Renal pelvis (tissue), 1 donor: ENCODE measurements at regions not wholly inside any gene's neighbourhood (a gene's known extent, or its start where the extent isn't known, plus 50 kb on each side); places are given as distances from the start of the nearest gene placed in this dataset.
"Not testable (repeated sequence)": the region's sequence is repeated elsewhere in the genome, so short reads cannot be mapped to it uniquely, and the experiment has no call there.

Experiments used
- DNase-seq: peaks from one replicate; pipeline ENCODE4 v3.0.0-alpha.2; 2013

- no peak for DNase-seq
These were observed 197.0 kb upstream of the SLC7A11 start for GRCh38 chr4:138439143-138439581.

- peak; percentile 7 for DNase-seq
These were observed 196.5 kb upstream of the SLC7A11 start for GRCh38 chr4:138438608-138439007.

- DNase-seq = no peak
These were observed 195.2 kb upstream of the SLC7A11 start for GRCh38 chr4:138437263-138437851.

- DNase-seq = not testable (repeated sequence)
These were observed 193.6 kb upstream of the SLC7A11 start for GRCh38 chr4:138435733-138436132.

- DNase-seq = not testable (repeated sequence)
These were observed 192.9 kb upstream of the SLC7A11 start for GRCh38 chr4:138435046-138435445.

GRCh38 chr4:138428611-138429010, 186.5 kb upstream of the SLC7A11 start:
- DNase-seq = no peak

GRCh38 chr4:138426786-138427185, 184.6 kb upstream of the SLC7A11 start:
- DNase-seq = no peak

- no peak for DNase-seq
These were observed 178.3 kb upstream of the SLC7A11 start for GRCh38 chr4:138420471-138420870.

GRCh38 chr4:138414202-138414601, 172.1 kb upstream of the SLC7A11 start:
- no peak for DNase-seq

- DNase-seq = no peak
These were observed 171.1 kb upstream of the SLC7A11 start for GRCh38 chr4:138413273-138413672.

- no peak for DNase-seq
These were observed 170.7 kb upstream of the SLC7A11 start for GRCh38 chr4:138412847-138413246.

GRCh38 chr4:138410266-138410665, 168.1 kb upstream of the SLC7A11 start:
- DNase-seq = no peak

GRCh38 chr4:138409670-138410069, 167.5 kb upstream of the SLC7A11 start:
- DNase-seq = no peak

GRCh38 chr4:138408758-138409157, 166.6 kb upstream of the SLC7A11 start:
- no peak for DNase-seq

GRCh38 chr4:138407329-138407728, 165.2 kb upstream of the SLC7A11 start:
- DNase-seq = no peak

- DNase-seq = peak; percentile 58
These were observed 164.7 kb upstream of the SLC7A11 start for GRCh38 chr4:138406876-138407275.

GRCh38 chr4:138405934-138406567, 163.9 kb upstream of the SLC7A11 start:
- no peak for DNase-seq

- no peak for DNase-seq
These were observed 163.3 kb upstream of the SLC7A11 start for GRCh38 chr4:138405466-138405891.

- DNase-seq = no peak
These were observed 162.7 kb upstream of the SLC7A11 start for GRCh38 chr4:138404801-138405200.

- no peak for DNase-seq
These were observed 162.1 kb upstream of the SLC7A11 start for GRCh38 chr4:138404251-138404650.

GRCh38 chr4:138401334-138401733, 159.2 kb upstream of the SLC7A11 start:
- DNase-seq = no peak

GRCh38 chr4:138400543-138400942, 158.4 kb upstream of the SLC7A11 start:
- DNase-seq = no peak

GRCh38 chr4:138400066-138400465, 157.9 kb upstream of the SLC7A11 start:
- DNase-seq = no peak

- DNase-seq = no peak
These were observed 156.9 kb upstream of the SLC7A11 start for GRCh38 chr4:138399081-138399480.
